Natural killer cell treated with Interleukin-12 subunit alpha and Interleukin-12 subunit beta and Interleukin-15 and Interleukin-18, amount 100 ng/mL, for 72 hours (primary cell): ENCODE measurements at regions not wholly inside any gene's neighbourhood (a gene's known extent, or its start where the extent isn't known, plus 50 kb on each side); places are given as distances from the start of the nearest gene placed in this dataset.

ENCODE experiments used
- ATAC-seq, 2 donors: fragments of 150-1000 bp; cut with Tn5 transposase in 1 of 2; sonication (Bioruptor Pico), chemical (Tn5 transposase) in 1 of 2; 2 replicates each; pipeline ENCODE4 v1.10.0; 2021
- DNase-seq: peaks from one replicate; pipeline ENCODE4 v3.0.0; 2022; ENCODE audit warnings: low spot score
- H3K27ac Mint-ChIP-seq, 2 donors: 1 replicate in 1 of 2; 2 replicates in 1 of 2; pipeline ENCODE4 v1.8.0; 2022; ENCODE audit warnings: mixed read lengths in 2 of 2, mild to moderate bottlenecking in 1 of 2, moderate library complexity in 1 of 2
- H3K27me3 Mint-ChIP-seq, 2 donors: 1 replicate in 1 of 2; 2 replicates in 1 of 2; pipeline ENCODE4 v1.8.0; 2022; ENCODE audit warnings: mixed read lengths in 2 of 2
- H3K36me3 Mint-ChIP-seq: one replicate; pipeline ENCODE4 v1.8.0; 2022; ENCODE audit warnings: mixed read lengths
- H3K4me1 Mint-ChIP-seq, 2 donors: 1 replicate in 1 of 2; 2 replicates in 1 of 2; pipeline ENCODE4 v1.8.0; 2022; ENCODE audit warnings: low read depth in 2 of 2, mixed read lengths in 2 of 2, mild to moderate bottlenecking in 1 of 2
- H3K4me3 Mint-ChIP-seq: one replicate; pipeline ENCODE4 v1.8.0; 2022; ENCODE audit warnings: mixed read lengths
- H3K9me3 Mint-ChIP-seq: 2 replicates; pipeline ENCODE4 v1.8.0; 2022; ENCODE audit warnings: mixed read lengths

DNA sequence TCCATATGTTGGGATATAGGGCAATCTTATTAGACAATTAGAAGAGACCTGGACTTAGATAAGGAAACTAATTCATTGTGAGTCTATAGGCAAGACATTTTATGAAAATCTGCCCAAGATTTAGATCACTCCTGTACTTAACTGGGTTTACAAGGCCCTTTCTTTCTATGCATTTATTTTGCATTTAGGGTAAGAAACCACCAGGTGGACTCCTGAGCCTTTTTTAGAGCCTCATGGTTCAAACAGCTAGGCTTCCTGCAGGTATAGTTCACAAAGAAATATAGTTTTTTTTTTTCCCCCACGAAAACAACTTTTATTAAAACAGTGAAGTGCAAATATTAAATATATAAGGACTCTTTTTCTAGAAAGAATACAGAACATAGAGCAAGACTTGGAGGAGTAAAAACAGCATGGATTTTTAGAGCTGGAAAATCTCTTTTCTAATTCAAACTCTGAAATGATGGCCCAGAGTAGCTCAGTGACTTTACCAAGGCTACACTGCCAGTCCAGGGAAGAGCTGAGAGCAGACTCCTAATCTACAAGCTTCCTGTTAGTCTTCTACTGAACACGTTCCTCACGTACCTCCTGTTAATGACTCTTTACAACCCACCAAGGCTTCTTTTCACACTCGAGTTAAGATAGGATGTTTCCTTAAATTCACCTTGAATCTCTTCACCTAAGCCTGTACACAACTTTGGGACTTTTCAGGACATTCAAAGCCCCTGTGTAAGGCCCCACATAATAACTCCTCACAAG is 400.9 kb upstream of the ATP11B start:
- no peak overlapping the region for H3K4me3 Mint-ChIP-seq
- ATAC-seq = no peak
- H3K27me3 Mint-ChIP-seq = no peaks in the 10 kb centered on the region
- no peak for DNase-seq
- no peak overlapping the region for H3K27ac Mint-ChIP-seq
- H3K9me3 Mint-ChIP-seq = peaks cover 3% of the 10 kb centered on the region
- no peaks in the 10 kb centered on the region for H3K4me1 Mint-ChIP-seq
- H3K36me3 Mint-ChIP-seq = no peaks in the 10 kb centered on the region

GRCh38 chr3:182393151-182393550 is 400.2 kb upstream of the ATP11B start:
- Mint-ChIP-seq H3K4me3 (no peak overlapping the region), H3K36me3 (no peaks in the 10 kb centered on the region), H3K27me3 (no peaks in the 10 kb centered on the region), H3K9me3 (peaks cover 3% of the 10 kb centered on the region), H3K27ac (no peak overlapping the region), H3K4me1 (no peaks in the 10 kb centered on the region)
- ATAC-seq (no peak), DNase-seq (no peak)

GRCh38 chr3:182393830-182394367 is 399.4 kb upstream of the ATP11B start:
- Mint-ChIP-seq H3K36me3 (no peaks in the 10 kb centered on the region), H3K9me3 (peaks cover 3% of the 10 kb centered on the region), H3K27ac (no peak overlapping the region), H3K4me1 (no peaks in the 10 kb centered on the region), H3K27me3 (no peaks in the 10 kb centered on the region), H3K4me3 (no peak overlapping the region)
- ATAC-seq (no peak), DNase-seq (no peak)

DNA sequence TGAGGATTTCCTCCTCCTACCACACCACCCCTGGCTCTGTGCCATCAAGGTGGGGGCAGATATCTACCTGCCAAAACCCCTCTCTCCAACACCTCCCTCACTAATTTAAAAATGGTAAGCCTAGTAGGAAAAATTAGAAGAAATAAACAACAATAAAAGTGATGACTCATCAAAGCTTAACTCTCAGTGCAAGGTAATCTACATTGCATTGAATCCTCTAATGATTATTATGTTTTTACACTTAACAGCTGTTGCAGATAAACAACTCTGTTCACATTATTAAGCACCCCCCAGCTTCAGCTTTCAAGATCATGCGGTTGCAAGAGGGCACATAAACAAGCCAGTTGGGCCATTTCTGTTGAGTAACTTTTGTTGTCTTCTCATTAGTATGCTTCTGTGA is 396.1 kb upstream of the ATP11B start:
- peaks cover 5% of the 10 kb centered on the region for H3K9me3 Mint-ChIP-seq
- H3K27ac Mint-ChIP-seq = no peak overlapping the region
- H3K36me3 Mint-ChIP-seq = no peaks in the 10 kb centered on the region
- ATAC-seq = no peak
- H3K4me3 Mint-ChIP-seq = no peak overlapping the region
- no peaks in the 10 kb centered on the region for H3K27me3 Mint-ChIP-seq
- no peaks in the 10 kb centered on the region for H3K4me1 Mint-ChIP-seq
- DNase-seq = no peak

- H3K4me1 Mint-ChIP-seq = no peaks in the 10 kb centered on the region
- peaks cover 5% of the 10 kb centered on the region for H3K9me3 Mint-ChIP-seq
- no peak overlapping the region for H3K27ac Mint-ChIP-seq
- no peak overlapping the region for H3K4me3 Mint-ChIP-seq
- no peaks in the 10 kb centered on the region for H3K36me3 Mint-ChIP-seq
- DNase-seq (no peak), ATAC-seq (no peak)
- H3K27me3 Mint-ChIP-seq = no peaks in the 10 kb centered on the region
Measured at GRCh38 chr3:182399978-182400737, 393.1 kb upstream of the ATP11B start.

DNA sequence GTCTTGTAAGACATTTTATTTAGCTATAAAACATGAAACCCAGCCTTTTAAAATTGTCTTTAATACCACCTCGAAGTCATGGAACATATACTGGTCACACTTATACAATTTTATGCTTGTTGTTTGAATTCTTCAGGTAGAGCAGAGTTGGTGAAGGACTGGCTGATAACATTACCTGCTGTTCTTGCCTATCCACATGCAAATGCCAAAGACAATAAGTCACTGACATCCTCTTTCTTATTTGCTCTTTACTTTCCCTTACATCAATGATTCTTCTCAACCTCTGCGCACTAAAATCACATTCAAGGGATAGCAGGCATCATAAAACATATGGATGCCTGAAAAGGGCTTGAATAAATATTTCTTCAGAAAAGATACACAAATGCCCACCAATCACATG is 392.5 kb upstream of the ATP11B start:
- peaks cover 5% of the 10 kb centered on the region for H3K9me3 Mint-ChIP-seq
- ATAC-seq (no peak), DNase-seq (no peak)
- H3K27ac Mint-ChIP-seq = no peak overlapping the region
- H3K4me1 Mint-ChIP-seq = no peaks in the 10 kb centered on the region
- no peaks in the 10 kb centered on the region for H3K27me3 Mint-ChIP-seq
- no peak overlapping the region for H3K4me3 Mint-ChIP-seq
- no peaks in the 10 kb centered on the region for H3K36me3 Mint-ChIP-seq

DNA sequence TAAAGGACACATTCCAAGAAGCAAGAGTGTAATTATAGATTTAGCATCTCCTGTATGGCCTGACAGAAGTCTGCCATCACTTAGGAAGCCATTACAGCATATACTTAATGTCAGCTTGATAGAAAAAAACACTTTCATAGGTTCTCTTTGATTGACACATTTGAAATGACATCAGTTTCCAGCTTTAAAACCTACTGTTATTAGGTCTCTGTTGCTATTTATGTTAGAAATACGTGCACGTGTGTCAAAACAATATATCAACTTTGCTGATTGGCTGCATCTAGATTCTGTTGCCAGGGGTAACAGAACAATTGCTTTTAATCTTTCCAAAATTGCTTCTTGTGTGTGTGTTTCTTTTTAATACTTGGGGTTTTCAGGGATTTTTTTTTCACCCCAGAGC is 389.3 kb upstream of the ATP11B start:
- ATAC-seq (no peak), DNase-seq (no peak)
- Mint-ChIP-seq H3K27ac (no peak overlapping the region), H3K36me3 (no peaks in the 10 kb centered on the region), H3K4me1 (no peaks in the 10 kb centered on the region), H3K9me3 (peaks cover 5% of the 10 kb centered on the region), H3K4me3 (no peak overlapping the region), H3K27me3 (no peaks in the 10 kb centered on the region)

DNA sequence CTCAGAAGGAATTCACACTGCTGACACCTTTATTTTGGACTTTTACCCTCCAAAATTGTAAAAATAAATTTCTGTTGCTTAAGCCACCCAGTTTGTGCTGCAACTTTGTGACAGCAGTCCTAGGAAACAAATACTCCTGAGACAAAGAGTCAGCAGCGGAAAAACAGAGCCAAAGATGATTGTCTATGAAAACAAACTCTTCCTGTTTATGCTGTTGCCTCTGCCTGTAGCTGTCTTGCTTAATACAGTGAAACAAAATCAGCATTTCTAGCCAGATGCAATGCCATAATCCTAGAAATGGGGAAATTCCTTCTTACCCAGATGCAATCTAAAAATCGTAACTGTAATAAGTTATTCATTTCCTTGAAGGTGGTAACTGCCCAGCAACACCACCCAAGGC is 387.5 kb upstream of the ATP11B start:
- H3K4me3 Mint-ChIP-seq = no peak overlapping the region
- H3K36me3 Mint-ChIP-seq = no peaks in the 10 kb centered on the region
- H3K9me3 Mint-ChIP-seq = peaks cover 3% of the 10 kb centered on the region
- no peak for ATAC-seq
- H3K27me3 Mint-ChIP-seq = no peaks in the 10 kb centered on the region
- no peak for DNase-seq
- H3K4me1 Mint-ChIP-seq = no peaks in the 10 kb centered on the region
- no peak overlapping the region for H3K27ac Mint-ChIP-seq

DNA sequence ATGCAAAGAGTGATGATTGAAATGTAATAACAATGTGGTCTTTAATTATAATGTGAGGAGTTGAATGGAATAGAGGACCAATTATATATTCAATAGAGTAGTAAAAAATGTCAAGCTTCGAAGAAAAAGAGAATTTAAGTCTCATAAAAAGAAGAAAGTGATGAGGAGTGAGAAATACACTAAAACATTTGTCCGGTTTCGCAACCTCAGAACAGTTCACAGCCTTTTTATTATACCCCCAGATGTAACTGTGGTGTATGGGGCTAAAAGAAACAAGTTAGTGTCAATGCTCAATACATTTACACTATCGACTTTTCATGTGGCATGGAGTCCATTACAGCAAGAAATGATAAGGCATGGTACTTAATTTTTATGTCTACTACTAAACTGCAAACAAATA is 386.5 kb upstream of the ATP11B start:
- Mint-ChIP-seq H3K4me3 (no peak overlapping the region), H3K27ac (no peak overlapping the region), H3K4me1 (no peaks in the 10 kb centered on the region), H3K36me3 (no peaks in the 10 kb centered on the region), H3K27me3 (no peaks in the 10 kb centered on the region), H3K9me3 (peaks cover 3% of the 10 kb centered on the region)
- ATAC-seq (no peak), DNase-seq (no peak)

DNA sequence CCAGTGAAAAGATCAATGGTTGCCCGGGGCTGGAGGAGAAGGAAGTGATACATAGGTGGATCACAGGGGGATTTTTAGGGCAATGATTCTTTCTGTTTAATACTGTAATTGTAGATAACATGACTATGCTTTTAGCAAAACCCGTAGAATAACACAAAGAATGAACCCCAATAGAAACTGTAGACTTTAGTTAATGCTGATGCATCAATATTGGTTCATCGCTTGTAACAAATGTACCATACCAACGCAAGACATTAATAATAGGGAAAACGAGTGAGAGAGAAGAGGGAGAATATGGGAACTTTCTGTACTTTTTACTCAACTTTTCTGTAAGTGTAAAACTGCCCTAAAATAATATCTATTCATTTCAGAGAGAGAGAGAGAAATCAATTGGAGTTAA is 383.3 kb upstream of the ATP11B start:
- no peak overlapping the region for H3K27ac Mint-ChIP-seq
- peaks cover 7% of the 10 kb centered on the region for H3K9me3 Mint-ChIP-seq
- H3K36me3 Mint-ChIP-seq = no peaks in the 10 kb centered on the region
- no peak for DNase-seq
- no peaks in the 10 kb centered on the region for H3K27me3 Mint-ChIP-seq
- ATAC-seq = no peak
- no peaks in the 10 kb centered on the region for H3K4me1 Mint-ChIP-seq
- H3K4me3 Mint-ChIP-seq = no peak overlapping the region

DNA sequence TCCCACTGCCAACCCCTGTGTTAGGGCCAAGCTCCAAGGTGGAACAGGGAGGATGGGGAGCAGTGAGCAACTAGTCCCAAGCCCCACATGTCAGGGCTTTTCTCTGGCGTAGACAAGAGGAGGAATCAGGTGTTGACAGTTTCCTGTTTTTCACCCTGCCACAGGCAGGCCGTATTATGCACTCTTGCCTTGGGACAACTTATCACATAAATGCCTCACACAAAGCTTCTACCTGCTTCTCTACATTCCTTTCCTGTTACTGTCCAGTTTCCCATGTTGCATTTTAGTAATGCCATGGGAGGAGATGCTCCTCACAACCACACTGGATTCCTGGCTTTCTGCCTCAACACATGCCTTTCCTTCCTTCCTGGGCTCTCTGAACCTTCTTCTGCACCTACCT is 381.2 kb upstream of the ATP11B start:
- no peak overlapping the region for H3K4me3 Mint-ChIP-seq
- H3K27ac Mint-ChIP-seq = no peak overlapping the region
- H3K4me1 Mint-ChIP-seq = no peaks in the 10 kb centered on the region
- H3K27me3 Mint-ChIP-seq = no peaks in the 10 kb centered on the region
- no peaks in the 10 kb centered on the region for H3K36me3 Mint-ChIP-seq
- DNase-seq (no peak), ATAC-seq (no peak)
- H3K9me3 Mint-ChIP-seq = peaks cover 7% of the 10 kb centered on the region

DNA sequence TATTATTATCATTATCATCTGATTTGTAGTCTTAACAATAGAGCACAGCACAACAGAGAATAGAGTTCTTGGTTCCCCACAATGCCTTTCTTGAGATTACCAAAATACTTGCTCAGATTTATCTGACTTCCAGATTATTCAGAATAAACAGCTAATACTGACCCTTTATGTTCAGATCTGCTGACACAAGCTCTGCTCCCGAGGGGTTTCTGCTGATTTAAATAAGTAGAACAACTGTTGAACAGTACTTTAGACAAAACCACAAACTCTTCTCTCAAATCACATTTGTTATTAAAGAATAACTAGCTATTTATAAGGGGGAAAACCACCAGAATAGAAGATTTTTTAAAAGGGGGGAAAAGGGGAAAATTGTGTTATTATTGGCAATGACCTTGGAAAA is 380.2 kb upstream of the ATP11B start:
- Mint-ChIP-seq H3K4me1 (no peaks in the 10 kb centered on the region), H3K27ac (no peak overlapping the region), H3K4me3 (no peak overlapping the region), H3K9me3 (peaks cover 7% of the 10 kb centered on the region), H3K36me3 (no peaks in the 10 kb centered on the region), H3K27me3 (no peaks in the 10 kb centered on the region)
- ATAC-seq (no peak), DNase-seq (no peak)

- H3K27me3 Mint-ChIP-seq = no peaks in the 10 kb centered on the region
- peaks cover 7% of the 10 kb centered on the region for H3K9me3 Mint-ChIP-seq
- no peaks in the 10 kb centered on the region for H3K36me3 Mint-ChIP-seq
- H3K4me1 Mint-ChIP-seq = no peaks in the 10 kb centered on the region
- DNase-seq = no peak
- no peak overlapping the region for H3K27ac Mint-ChIP-seq
- no peak for ATAC-seq
- no peak overlapping the region for H3K4me3 Mint-ChIP-seq
Measured at GRCh38 chr3:182413682-182414081, 379.6 kb upstream of the ATP11B start.

- Mint-ChIP-seq H3K4me1 (no peaks in the 10 kb centered on the region), H3K27me3 (no peaks in the 10 kb centered on the region), H3K9me3 (peaks cover 4% of the 10 kb centered on the region), H3K4me3 (no peak overlapping the region), H3K27ac (no peak overlapping the region), H3K36me3 (no peaks in the 10 kb centered on the region)
- ATAC-seq (no peak), DNase-seq (no peak)
Measured at GRCh38 chr3:182414586-182414985, 378.7 kb upstream of the ATP11B start.
